DOHH2 (cell line): ENCODE measurements at regions not wholly inside any gene's neighbourhood (a gene's known extent, or its start where the extent isn't known, plus 50 kb on each side); places are given as distances from the start of the nearest gene placed in this dataset.

Experiments
- CTCF ChIP-seq: fragments of 200-600 bp; sonication (generic); IDR thresholded peaks from one replicate; pipeline ENCODE4 v1.5.1; 2014; ENCODE audit warnings: antibody characterized with exemption, mild to moderate bottlenecking, low read depth, low read length; ENCODE audit not compliant: poor library complexity, severe bottlenecking
- EZH2phosphoT487 ChIP-seq: fragments of 200-600 bp; sonication (generic); IDR thresholded peaks from 2 replicates; pipeline ENCODE4 v1.6.1; 2017; ENCODE audit warnings: borderline replicate concordance, mild to moderate bottlenecking, antibody characterized with exemption, low read length, moderate library complexity, mixed read lengths

- TF ChIP-seq CTCF (no peak), EZH2phosphoT487 (no peak)
These were observed 298.1 kb upstream of the CLEC14A start for GRCh38 chr14:38554026-38554425.
